LNCAP (cell line): ENCODE measurements at regions not wholly inside any gene's neighbourhood (a gene's known extent, or its start where the extent isn't known, plus 50 kb on each side); places are given as distances from the start of the nearest gene placed in this dataset.

Experiments
- CTCF ChIP-seq: fragments of 450-650 bp; IDR thresholded peaks from 2 replicates; pipeline ENCODE4 v1.5.1; 2017; ENCODE audit warnings: mild to moderate bottlenecking

GRCh38 chr12:97940105-97940504 lies 477.5 kb downstream of the RMST start:
- TF ChIP-seq CTCF, result no peak

DNA sequence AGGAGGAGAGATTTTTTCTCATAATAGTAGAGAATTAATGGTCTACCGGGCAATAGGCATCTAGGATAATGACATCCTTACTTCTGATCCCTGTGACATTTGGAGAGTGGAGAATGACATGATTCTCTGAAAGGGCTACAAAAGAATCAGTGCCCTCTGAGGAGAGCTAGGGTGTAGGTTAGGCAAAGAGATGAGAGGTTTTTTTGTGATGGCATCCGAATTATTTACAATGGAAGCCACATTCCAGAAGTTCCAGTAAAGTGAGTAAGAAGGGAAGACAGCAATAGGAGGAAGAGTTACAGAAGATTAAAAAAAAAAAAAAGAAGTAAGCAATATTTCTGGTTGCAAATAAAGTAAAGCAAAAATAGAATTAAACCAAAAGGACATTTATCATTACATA lies 478.0 kb downstream of the RMST start:
- no peak for TF ChIP-seq CTCF

- TF ChIP-seq CTCF, result no peak
Measured at GRCh38 chr12:97941686-97942354, 479.2 kb downstream of the RMST start.

GRCh38 chr12:97943359-97943758 lies 480.8 kb downstream of the RMST start:
- peak; percentile 14; the same call in 1 of the 2 replicates for TF ChIP-seq CTCF

DNA sequence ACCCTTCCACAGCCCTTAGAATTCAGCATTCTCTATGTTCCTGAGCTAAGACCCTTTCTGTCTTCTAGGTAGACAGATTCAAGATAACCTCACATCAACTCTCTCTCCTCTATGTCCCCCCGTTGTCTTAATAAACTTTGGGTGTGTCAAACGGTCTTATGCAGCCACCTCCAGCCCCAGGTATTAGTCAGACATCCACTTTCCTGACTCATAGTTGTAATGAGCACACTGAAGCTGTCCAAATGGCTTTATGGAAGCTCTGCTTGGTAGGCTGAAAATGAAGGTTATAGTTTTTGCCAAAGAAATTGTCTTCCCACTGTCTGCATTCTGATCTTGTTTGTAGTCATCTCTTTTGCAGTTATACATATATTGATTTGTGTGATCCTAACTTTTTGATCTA lies 482.0 kb downstream of the RMST start:
- TF ChIP-seq CTCF, result no peak

DNA sequence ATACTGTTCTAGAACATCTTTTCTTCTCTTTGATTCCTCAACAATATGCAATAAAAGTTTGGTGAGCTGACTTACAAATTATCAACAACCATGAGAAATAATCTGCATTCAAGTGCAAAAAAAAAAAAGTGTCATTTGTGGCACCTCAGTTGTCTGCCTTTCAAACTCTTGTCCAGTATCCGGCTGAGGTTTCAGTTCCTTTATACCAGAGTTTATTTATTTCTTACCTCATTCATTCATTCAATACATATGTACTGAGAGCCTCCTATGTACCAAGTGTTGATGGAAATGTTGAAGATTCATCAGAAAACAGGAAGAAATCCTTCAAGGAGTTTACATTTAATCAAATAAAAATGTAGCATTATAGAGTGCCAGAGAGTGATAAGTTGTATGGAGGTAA lies 484.1 kb downstream of the RMST start:
- no peak for TF ChIP-seq CTCF

DNA sequence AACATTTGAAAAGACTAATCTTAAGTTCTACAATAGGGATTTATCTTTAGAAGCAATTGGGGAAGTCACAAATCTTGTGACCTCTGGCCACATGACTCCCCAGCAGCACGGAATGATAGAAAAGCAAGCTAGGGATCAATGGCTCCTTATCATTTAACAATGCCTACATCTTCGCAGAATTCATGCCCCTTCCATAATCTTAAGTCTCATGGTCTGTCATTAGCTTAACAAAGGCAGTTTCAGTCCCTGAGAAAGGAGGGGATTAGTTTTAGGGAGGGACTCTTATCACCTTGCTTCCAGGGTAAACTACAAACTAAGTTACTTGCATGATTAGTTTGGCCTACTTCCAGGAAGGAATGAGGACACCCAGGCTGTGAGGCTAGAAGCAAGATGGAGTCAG lies 486.0 kb downstream of the RMST start:
- TF ChIP-seq CTCF, result no peak

- TF ChIP-seq CTCF, result no peak
Measured at GRCh38 chr12:97951239-97951638, 488.6 kb downstream of the RMST start.
